ENCODE measurements at regions not wholly inside any gene's neighbourhood (a gene's known extent, or its start where the extent isn't known, plus 50 kb on each side); places are given as distances from the start of the nearest gene placed in this dataset.

DNA sequence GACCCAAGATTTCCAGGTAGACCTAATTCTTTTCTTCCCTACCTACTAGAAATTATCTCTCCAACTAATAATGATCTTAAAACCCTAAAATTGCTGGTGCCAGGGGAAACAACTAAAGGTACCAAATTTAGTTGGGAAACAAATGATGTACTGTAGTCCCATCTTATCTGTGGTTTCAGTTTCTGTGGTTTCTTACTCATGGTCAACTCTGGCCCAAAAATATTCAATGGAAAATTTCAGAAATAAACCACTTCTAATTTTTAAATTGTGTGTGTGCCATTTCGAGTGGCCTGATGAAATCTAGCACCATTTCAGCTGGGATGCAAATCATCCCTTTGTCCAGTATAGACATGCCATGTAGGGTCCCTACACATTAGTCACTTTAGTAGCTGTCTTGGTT lies 475.2 kb upstream of the EPHA7 start:
- Histone ChIP-seq H3K27me3 (no peaks in the 10 kb centered on the region), H3K36me3 (replicated peaks in 1 of 2) (no peaks in the 10 kb centered on the region), H3K9me3 (replicated peaks in 1 of 3) (no peaks in the 10 kb centered on the region), H3K27ac (no peak overlapping the region), H3K4me1 (replicated peaks in 1 of 2) (no peaks in the 10 kb centered on the region), H3K4me3 (no peak overlapping the region)
- DNase-seq, result no peak
- no peak for TF ChIP-seq POLR2A (IDR thresholded peaks at IDR 0.05)
- TF ChIP-seq, protein P1, sequence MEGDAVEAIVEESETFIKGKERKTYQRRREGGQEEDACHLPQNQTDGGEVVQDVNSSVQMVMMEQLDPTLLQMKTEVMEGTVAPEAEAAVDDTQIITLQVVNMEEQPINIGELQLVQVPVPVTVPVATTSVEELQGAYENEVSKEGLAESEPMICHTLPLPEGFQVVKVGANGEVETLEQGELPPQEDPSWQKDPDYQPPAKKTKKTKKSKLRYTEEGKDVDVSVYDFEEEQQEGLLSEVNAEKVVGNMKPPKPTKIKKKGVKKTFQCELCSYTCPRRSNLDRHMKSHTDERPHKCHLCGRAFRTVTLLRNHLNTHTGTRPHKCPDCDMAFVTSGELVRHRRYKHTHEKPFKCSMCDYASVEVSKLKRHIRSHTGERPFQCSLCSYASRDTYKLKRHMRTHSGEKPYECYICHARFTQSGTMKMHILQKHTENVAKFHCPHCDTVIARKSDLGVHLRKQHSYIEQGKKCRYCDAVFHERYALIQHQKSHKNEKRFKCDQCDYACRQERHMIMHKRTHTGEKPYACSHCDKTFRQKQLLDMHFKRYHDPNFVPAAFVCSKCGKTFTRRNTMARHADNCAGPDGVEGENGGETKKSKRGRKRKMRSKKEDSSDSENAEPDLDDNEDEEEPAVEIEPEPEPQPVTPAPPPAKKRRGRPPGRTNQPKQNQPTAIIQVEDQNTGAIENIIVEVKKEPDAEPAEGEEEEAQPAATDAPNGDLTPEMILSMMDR (IDR thresholded peaks at IDR 0.05), result no peak
- WGBS, 4 donors, result 49 to 73% (median 56%) methylated on average over 1 of the region's 1 CpG
- intact Hi-C loops (cut with DNase I), result no loop called here

DNA sequence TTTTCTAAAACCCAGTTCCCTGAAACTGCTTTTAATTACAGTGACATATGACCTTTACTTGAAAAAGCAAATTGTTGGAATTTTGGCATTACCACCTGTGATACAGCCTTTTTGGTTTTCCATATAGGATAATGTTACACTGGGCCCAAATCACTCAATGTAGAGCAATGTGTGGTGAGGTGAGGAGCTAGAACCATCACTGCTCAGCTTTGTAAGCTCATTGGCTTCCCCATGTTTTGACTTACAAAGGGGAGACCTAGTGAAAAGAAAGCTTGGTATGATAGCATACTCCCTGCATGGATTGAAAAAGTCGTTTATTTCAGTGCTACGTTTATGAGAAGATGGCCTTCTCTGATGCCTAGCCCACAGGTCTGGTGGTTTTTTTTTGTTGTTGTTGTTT lies 470.4 kb upstream of the EPHA7 start:
- H3K4me3 ChIP-seq, result no peak overlapping the region
- no peak for DNase-seq
- intact Hi-C loops (cut with DNase I), result no loop called here

DNA sequence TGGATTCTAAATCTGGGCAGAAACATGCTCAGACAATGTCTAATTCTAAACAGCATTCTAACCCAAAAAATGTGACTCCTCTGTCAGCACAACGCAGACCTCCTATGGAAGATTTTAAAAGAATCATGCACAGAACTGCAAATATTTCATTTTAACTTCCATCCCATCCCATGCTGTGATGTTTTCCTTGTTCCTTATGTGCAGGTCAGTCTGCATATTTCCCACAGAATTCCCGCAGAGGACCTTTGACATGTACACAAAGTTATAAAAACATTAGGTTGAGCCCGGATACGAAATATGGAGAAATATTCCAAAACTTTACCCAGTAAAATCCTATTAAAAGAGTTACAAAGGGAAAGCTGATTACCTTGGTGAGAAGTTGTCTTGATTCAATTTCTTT lies 467.1 kb upstream of the EPHA7 start:
- Histone ChIP-seq H3K4me3 (no peak overlapping the region), H3K27ac (no peak overlapping the region), H3K36me3 (replicated peaks in 1 of 2) (no peaks in the 10 kb centered on the region), H3K4me1 (replicated peaks in 1 of 2) (no peaks in the 10 kb centered on the region), H3K27me3 (no peaks in the 10 kb centered on the region), H3K9me3 (replicated peaks in 1 of 3) (no peaks in the 10 kb centered on the region)
- no peak for TF ChIP-seq POLR2A (IDR thresholded peaks at IDR 0.05)
- TF ChIP-seq, protein P1 (IDR thresholded peaks at IDR 0.05), result no peak
- 46 to 55% (median 52%) methylated on average over 4 of the region's 4 CpGs for WGBS, 4 donors
- DNase-seq, result no peak
- intact Hi-C loops (cut with DNase I), result no loop called here

More for the DNA sequence above, 470.4 kb upstream of the EPHA7 start:
- H3K9me3 ChIP-seq (replicated peaks in 1 of 3), result no peaks in the 10 kb centered on the region
- no peak overlapping the region for H3K27ac ChIP-seq
- no peaks in the 10 kb centered on the region for H3K4me1 ChIP-seq (replicated peaks in 1 of 2)
- TF ChIP-seq, protein P1 (IDR thresholded peaks at IDR 0.05), result no peak
- H3K27me3 ChIP-seq, result no peaks in the 10 kb centered on the region
- no peaks in the 10 kb centered on the region for H3K36me3 ChIP-seq (replicated peaks in 1 of 2)
- 74 to 91% (median 82%) methylated on average over 2 of the region's 2 CpGs for WGBS, 4 donors

DNA sequence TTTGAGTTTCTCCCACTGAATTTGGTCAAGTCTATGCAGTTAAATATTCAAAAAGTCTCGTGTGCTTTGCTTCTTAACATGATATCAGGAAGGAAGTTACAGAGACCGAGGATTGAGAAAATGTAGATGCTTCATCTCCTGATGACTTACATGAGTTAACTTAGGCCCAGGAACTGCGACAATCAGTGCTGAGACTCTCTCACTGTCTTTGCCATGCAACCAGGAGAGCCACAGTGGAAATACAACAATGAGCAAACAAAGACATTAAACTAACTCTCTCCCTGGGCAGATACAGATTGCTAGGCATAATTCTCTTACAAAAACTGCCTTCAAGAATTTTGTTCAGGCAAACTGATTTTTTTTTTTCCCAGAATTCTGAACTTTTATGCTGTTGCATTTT lies 440.6 kb upstream of the EPHA7 start:
- no peak overlapping the region for H3K4me3 ChIP-seq
- DNase-seq, result no peak
- H3K36me3 ChIP-seq (replicated peaks in 1 of 2), result no peaks in the 10 kb centered on the region
- no peak overlapping the region for H3K27ac ChIP-seq
- H3K27me3 ChIP-seq, result no peaks in the 10 kb centered on the region
- no peaks in the 10 kb centered on the region for H3K9me3 ChIP-seq (replicated peaks in 1 of 3)
- intact Hi-C loops (cut with DNase I), result no loop called here
- TF ChIP-seq, protein P1 (IDR thresholded peaks at IDR 0.05), result no peak
- TF ChIP-seq POLR2A (IDR thresholded peaks at IDR 0.05), result no peak
- H3K4me1 ChIP-seq (replicated peaks in 1 of 2), result no peaks in the 10 kb centered on the region
- WGBS, 4 donors, result 56 to 65% (median 59%) methylated on average over 3 of the region's 3 CpGs

All from adrenal gland (tissue), 9 donors.